ENCODE measurements at regions not wholly inside any gene's neighbourhood (a gene's known extent, or its start where the extent isn't known, plus 50 kb on each side); places are given as distances from the start of the nearest gene placed in this dataset.

DNA sequence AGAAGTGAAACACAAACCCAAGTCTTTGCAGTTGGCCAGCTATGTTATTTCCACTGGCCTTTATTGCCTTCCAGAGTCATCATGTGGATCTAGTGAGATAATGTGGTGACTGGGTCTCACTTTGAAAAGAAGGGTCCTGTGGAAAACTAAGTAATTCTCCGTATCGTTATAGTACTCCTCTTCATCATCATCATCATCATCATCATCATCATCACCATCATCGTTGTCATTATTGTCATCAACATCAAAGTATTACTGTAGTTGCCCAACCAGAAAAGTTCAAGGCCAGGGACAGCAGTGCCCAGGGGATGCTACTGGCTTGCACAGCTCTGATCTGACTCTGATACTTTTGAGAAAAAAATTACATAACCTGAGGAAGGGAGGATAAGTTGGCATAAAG is 295.6 kb upstream of the F9 start:
- H4K20me1 ChIP-seq (ENCODE audit: insufficient read depth, poor library complexity, severe bottlenecking): no peaks in the 10 kb centered on the region
- no peaks in the 10 kb centered on the region for H3K27me3 ChIP-seq
- 90% methylated on average over 3 of the region's 3 CpGs for WGBS (ENCODE audit: low lambda C conversion rate, missing lambda C conversion rate)
- no peaks in the 10 kb centered on the region for H3K36me3 ChIP-seq (replicated peaks; ENCODE audit: insufficient read depth, low read depth)
- no peaks in the 10 kb centered on the region for H3K4me1 ChIP-seq (ENCODE audit: insufficient read depth)
- H2AFZ ChIP-seq: no peak overlapping the region
- no peak overlapping the region for H3K4me2 ChIP-seq
- no peaks in the 10 kb centered on the region for H3K79me2 ChIP-seq
- DNase-seq (ENCODE audit: low spot score): no peak
- H3K27ac ChIP-seq: no peak overlapping the region
- H3K9me2 ChIP-seq (replicated peaks; ENCODE audit: insufficient read depth): no peaks in the 10 kb centered on the region
- TF ChIP-seq, protein P1, sequence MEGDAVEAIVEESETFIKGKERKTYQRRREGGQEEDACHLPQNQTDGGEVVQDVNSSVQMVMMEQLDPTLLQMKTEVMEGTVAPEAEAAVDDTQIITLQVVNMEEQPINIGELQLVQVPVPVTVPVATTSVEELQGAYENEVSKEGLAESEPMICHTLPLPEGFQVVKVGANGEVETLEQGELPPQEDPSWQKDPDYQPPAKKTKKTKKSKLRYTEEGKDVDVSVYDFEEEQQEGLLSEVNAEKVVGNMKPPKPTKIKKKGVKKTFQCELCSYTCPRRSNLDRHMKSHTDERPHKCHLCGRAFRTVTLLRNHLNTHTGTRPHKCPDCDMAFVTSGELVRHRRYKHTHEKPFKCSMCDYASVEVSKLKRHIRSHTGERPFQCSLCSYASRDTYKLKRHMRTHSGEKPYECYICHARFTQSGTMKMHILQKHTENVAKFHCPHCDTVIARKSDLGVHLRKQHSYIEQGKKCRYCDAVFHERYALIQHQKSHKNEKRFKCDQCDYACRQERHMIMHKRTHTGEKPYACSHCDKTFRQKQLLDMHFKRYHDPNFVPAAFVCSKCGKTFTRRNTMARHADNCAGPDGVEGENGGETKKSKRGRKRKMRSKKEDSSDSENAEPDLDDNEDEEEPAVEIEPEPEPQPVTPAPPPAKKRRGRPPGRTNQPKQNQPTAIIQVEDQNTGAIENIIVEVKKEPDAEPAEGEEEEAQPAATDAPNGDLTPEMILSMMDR (IDR thresholded peaks at IDR 0.05; ENCODE audit: poor library complexity): no peak
- no peak for TF ChIP-seq EZH2phosphoT487 (IDR thresholded peaks at IDR 0.05; ENCODE audit: low read depth, severe bottlenecking, unreplicated experiment)
- no peak for TF ChIP-seq EZH2 (IDR thresholded peaks at IDR 0.05; ENCODE audit: borderline replicate concordance)
- no peak overlapping the region for H3K4me3 ChIP-seq
- H3K9me3 ChIP-seq (ENCODE audit: low read depth): no peaks in the 10 kb centered on the region

DNA sequence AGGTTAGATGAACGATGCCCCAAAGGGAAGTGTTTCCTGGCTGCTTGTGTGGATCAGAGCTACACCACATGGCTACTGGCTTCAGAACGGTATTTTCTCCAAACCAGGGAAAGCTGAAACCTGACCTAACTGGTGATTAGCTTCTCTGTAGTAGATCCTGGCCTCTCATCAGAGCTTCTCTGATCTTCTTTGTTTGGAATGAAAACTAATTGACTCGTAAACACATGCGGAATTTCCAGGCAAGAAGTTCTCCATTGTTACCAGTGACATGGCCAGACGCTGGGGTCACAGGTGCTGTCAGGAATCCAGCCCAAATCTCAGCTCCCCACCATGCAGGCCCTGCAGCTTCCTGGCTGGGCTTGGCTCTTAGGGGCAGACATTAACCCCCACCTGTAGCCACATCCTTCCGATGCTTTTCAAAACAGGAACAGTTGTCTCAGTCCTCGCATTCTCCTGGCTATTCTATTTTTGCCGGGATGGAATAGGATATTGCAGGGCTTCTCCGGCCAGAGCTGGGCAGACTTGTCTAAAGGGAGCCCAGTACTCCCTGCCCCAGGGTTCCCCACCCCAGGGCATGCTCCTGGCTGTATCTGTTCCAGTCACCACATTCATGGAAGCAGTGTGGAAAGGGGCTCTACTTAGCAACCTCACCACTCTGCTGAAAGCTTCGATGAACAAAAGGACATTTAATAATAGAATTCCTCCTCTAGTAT is 305.4 kb upstream of the F9 start:
- H3K27me3 ChIP-seq: no peaks in the 10 kb centered on the region
- H3K4me1 ChIP-seq (ENCODE audit: insufficient read depth): no peaks in the 10 kb centered on the region
- no peak overlapping the region for H3K27ac ChIP-seq
- H3K36me3 ChIP-seq (replicated peaks; ENCODE audit: insufficient read depth, low read depth): no peaks in the 10 kb centered on the region
- no peaks in the 10 kb centered on the region for H4K20me1 ChIP-seq (ENCODE audit: insufficient read depth, poor library complexity, severe bottlenecking)
- 59% methylated on average over 10 of the region's 10 CpGs for WGBS (ENCODE audit: low lambda C conversion rate, missing lambda C conversion rate)
- no peaks in the 10 kb centered on the region for H3K9me3 ChIP-seq (ENCODE audit: low read depth)
- DNase-seq (ENCODE audit: low spot score): no peak
- H3K4me2 ChIP-seq: no peak overlapping the region
- no peaks in the 10 kb centered on the region for H3K9me2 ChIP-seq (replicated peaks; ENCODE audit: insufficient read depth)
- H3K4me3 ChIP-seq: no peak overlapping the region
- no peak overlapping the region for H2AFZ ChIP-seq
- TF ChIP-seq EZH2 (IDR thresholded peaks at IDR 0.05; ENCODE audit: borderline replicate concordance) (no peak), EZH2phosphoT487 (IDR thresholded peaks at IDR 0.05; ENCODE audit: low read depth, severe bottlenecking, unreplicated experiment) (no peak)
- TF ChIP-seq, protein P1 (IDR thresholded peaks at IDR 0.05; ENCODE audit: poor library complexity): no peak
- no peaks in the 10 kb centered on the region for H3K79me2 ChIP-seq

DNA sequence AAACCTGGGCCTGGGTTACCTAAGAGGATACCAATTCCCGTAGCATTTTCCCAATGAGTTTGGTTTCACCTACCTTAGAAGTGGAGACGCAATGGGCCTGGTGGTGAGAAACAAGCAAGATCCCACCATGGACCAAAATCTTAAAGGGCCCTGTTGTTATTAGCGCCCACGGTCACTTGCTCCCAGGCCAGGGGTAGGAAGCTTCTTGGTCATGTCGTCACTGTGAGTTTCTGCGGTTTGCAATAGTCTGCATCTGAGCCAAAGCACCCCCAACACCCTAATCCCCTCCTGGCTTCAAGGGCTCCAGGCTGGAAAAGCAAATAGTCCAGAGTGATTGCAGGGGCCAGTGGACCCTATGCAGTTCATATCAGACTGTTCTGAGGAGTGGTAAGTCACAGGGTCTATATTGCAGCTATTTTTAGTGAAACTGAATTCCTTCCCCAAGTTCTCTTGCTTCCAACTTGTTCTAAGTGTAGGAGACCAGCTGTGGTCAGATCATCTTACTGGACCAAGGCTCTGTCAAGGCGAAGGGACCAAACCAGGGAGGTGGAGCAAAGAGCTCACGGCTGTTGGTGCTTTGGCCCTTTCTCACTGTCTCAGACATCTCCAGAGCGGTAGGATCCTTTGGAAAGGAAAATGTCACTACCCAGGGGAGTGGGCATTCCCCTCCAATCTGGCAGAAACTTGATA is 307.9 kb upstream of the F9 start:
- H3K27ac ChIP-seq: no peak overlapping the region
- no peaks in the 10 kb centered on the region for H3K9me3 ChIP-seq (ENCODE audit: low read depth)
- no peak for DNase-seq (ENCODE audit: low spot score)
- no peaks in the 10 kb centered on the region for H3K4me1 ChIP-seq (ENCODE audit: insufficient read depth)
- H3K36me3 ChIP-seq (replicated peaks; ENCODE audit: insufficient read depth, low read depth): no peaks in the 10 kb centered on the region
- no peaks in the 10 kb centered on the region for H3K9me2 ChIP-seq (replicated peaks; ENCODE audit: insufficient read depth)
- no peak overlapping the region for H3K4me2 ChIP-seq
- H3K79me2 ChIP-seq: no peaks in the 10 kb centered on the region
- no peak overlapping the region for H3K4me3 ChIP-seq
- TF ChIP-seq, protein P1 (IDR thresholded peaks at IDR 0.05; ENCODE audit: poor library complexity): no peak
- TF ChIP-seq EZH2 (IDR thresholded peaks at IDR 0.05; ENCODE audit: borderline replicate concordance) (no peak), EZH2phosphoT487 (IDR thresholded peaks at IDR 0.05; ENCODE audit: low read depth, severe bottlenecking, unreplicated experiment) (no peak)
- WGBS (ENCODE audit: low lambda C conversion rate, missing lambda C conversion rate): 84% methylated on average over 9 of the region's 9 CpGs
- no peaks in the 10 kb centered on the region for H3K27me3 ChIP-seq
- no peak overlapping the region for H2AFZ ChIP-seq
- no peaks in the 10 kb centered on the region for H4K20me1 ChIP-seq (ENCODE audit: insufficient read depth, poor library complexity, severe bottlenecking)
